Endodermal cell (in vitro differentiated cells): ENCODE measurements at regions not wholly inside any gene's neighbourhood (a gene's known extent, or its start where the extent isn't known, plus 50 kb on each side); places are given as distances from the start of the nearest gene placed in this dataset.

Experiments used
- DNase-seq: peaks from one replicate; pipeline ENCODE4 v3.0.0-alpha.2; 2017
- H3K27ac ChIP-seq: 2 replicates; pipeline ENCODE4 v1.5.1; 2013; ENCODE audit warnings: mild to moderate bottlenecking, low read depth, low read length, moderate library complexity
- H3K27me3 ChIP-seq: 2 replicates; pipeline ENCODE4 v1.6.1; 2013; ENCODE audit warnings: mild to moderate bottlenecking, low read length, moderate library complexity; ENCODE audit not compliant: insufficient read depth, control insufficient read depth, poor library complexity, severe bottlenecking
- H3K36me3 ChIP-seq: 2 replicates; pipeline ENCODE4 v1.7.0; 2013; ENCODE audit warnings: mild to moderate bottlenecking, low read length, moderate library complexity; ENCODE audit not compliant: control insufficient read depth, insufficient read depth
- H3K4me1 ChIP-seq: one replicate; pipeline ENCODE4 v1.7.0; 2013; ENCODE audit warnings: low read length; ENCODE audit not compliant: control insufficient read depth, insufficient read depth
- H3K4me3 ChIP-seq: 2 replicates; pipeline ENCODE4 v1.5.1; 2013; ENCODE audit warnings: mild to moderate bottlenecking, low read length, moderate library complexity
- H3K9ac ChIP-seq: 2 replicates; pipeline ENCODE4 v1.6.1; 2013; ENCODE audit warnings: mild to moderate bottlenecking, low read length, moderate library complexity; ENCODE audit not compliant: poor library complexity, severe bottlenecking; ENCODE audit errors: extremely low read depth
- H3K9me3 ChIP-seq: 2 replicates; pipeline ENCODE4 v1.6.1; 2013; ENCODE audit warnings: mild to moderate bottlenecking, low read length, moderate library complexity; ENCODE audit not compliant: control insufficient read depth
- H3K27ac Mint-ChIP-seq: 2 replicates; pipeline ENCODE4 v1.8.0; 2020; ENCODE audit warnings: mixed read lengths
- H3K27me3 Mint-ChIP-seq: 2 replicates; pipeline ENCODE4 v1.8.0; 2021; ENCODE audit warnings: mild to moderate bottlenecking, mixed read lengths; ENCODE audit not compliant: insufficient read depth
- H3K36me3 Mint-ChIP-seq: 2 replicates; pipeline ENCODE4 v1.8.0; 2020; ENCODE audit warnings: low read depth, mixed read lengths
- H3K4me1 Mint-ChIP-seq: 2 replicates; pipeline ENCODE4 v1.8.0; 2020; ENCODE audit warnings: mixed read lengths
- H3K4me3 Mint-ChIP-seq: 2 replicates; pipeline ENCODE4 v1.8.0; 2020; ENCODE audit warnings: mild to moderate bottlenecking, moderate library complexity, mixed read lengths
- H3K9me3 Mint-ChIP-seq: 2 replicates; pipeline ENCODE4 v1.8.0; 2020; ENCODE audit warnings: mild to moderate bottlenecking, mixed read lengths
- WGBS, 2 experiments: methylation state at CpG; one replicate each; pipeline versions ENCODE4 v1.1.5 to v1.1.7; 2013; ENCODE audit warnings: missing lambda C conversion rate in 2 of 2, mixed read lengths in 1 of 2; ENCODE audit not compliant: insufficient coverage in 1 of 2, insufficient read length in 1 of 2; 5-methylcytosine and 5-hydroxymethylcytosine counted together
- TF ChIP-seq, protein P1 (sequence below): fragments of 200-600 bp; sonication (generic); conservative IDR thresholded peaks from 2 replicates; pipeline ENCODE4 v1.5.0; 2021; ENCODE audit warnings: antibody characterized with exemption, mild to moderate bottlenecking

DNA sequence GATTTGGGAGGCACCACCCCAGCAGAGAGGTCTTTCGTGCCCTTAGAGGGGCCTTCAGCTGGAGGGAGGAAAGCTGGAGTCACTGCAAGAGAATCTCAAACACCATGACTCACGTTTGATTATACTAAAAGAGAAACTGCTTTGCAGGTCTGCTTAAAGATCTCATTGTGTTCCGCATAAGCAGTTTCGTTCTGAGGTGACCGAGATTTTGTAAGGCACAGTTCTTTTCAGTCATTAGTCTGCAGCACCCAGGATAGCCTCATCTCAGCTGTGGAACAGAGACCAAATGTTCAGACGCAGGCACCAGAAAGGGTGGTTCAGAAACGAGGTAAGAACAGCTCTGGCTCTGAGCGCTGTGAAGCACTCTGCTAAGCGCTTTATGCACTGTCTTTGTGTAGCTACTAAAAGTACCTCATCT, 71.2 kb upstream of the GTF3A start:
- no peak overlapping the region for H3K9ac ChIP-seq
- H3K27ac ChIP-seq, result no peak overlapping the region
- Mint-ChIP-seq H3K27ac (no peak overlapping the region), H3K4me1 (peaks cover 3% of the 10 kb centered on the region), H3K27me3 (no peaks in the 10 kb centered on the region), H3K4me3 (no peak overlapping the region), H3K36me3 (no peaks in the 10 kb centered on the region), H3K9me3 (peaks cover 6% of the 10 kb centered on the region)
- WGBS, 2 experiments, result 80% methylated on average over 9 of the region's 9 CpGs
- H3K4me1 ChIP-seq, result no peaks in the 10 kb centered on the region
- no peaks in the 10 kb centered on the region for H3K9me3 ChIP-seq
- TF ChIP-seq, protein P1, sequence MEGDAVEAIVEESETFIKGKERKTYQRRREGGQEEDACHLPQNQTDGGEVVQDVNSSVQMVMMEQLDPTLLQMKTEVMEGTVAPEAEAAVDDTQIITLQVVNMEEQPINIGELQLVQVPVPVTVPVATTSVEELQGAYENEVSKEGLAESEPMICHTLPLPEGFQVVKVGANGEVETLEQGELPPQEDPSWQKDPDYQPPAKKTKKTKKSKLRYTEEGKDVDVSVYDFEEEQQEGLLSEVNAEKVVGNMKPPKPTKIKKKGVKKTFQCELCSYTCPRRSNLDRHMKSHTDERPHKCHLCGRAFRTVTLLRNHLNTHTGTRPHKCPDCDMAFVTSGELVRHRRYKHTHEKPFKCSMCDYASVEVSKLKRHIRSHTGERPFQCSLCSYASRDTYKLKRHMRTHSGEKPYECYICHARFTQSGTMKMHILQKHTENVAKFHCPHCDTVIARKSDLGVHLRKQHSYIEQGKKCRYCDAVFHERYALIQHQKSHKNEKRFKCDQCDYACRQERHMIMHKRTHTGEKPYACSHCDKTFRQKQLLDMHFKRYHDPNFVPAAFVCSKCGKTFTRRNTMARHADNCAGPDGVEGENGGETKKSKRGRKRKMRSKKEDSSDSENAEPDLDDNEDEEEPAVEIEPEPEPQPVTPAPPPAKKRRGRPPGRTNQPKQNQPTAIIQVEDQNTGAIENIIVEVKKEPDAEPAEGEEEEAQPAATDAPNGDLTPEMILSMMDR, result no peak
- DNase-seq, result no peak
- no peak overlapping the region for H3K4me3 ChIP-seq
- H3K27me3 ChIP-seq, result no peaks in the 10 kb centered on the region
- no peaks in the 10 kb centered on the region for H3K36me3 ChIP-seq

DNA sequence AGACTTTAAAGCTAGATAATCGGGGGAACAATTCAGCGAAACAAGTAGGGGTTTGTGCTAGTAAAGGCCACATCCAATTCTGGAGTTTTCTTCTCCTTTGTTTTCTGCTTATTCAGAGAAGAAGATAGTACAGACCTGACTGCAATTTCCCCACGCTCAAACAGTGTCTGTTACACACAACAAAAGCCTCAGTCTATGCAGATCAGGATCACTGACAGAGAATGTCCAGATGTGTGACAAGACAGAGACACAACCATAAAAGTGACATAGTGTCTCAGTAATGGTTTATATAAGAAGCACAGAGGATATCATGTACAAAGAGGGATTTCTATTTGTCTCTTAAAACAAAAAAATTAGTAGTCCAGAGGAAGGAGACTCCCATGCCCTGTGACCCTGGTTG, 70.7 kb upstream of the GTF3A start:
- Histone ChIP-seq H3K27me3 (no peaks in the 10 kb centered on the region), H3K4me1 (no peaks in the 10 kb centered on the region), H3K4me3 (no peak overlapping the region), H3K27ac (no peak overlapping the region), H3K36me3 (no peaks in the 10 kb centered on the region), H3K9ac (no peak overlapping the region), H3K9me3 (no peaks in the 10 kb centered on the region)
- Mint-ChIP-seq H3K36me3 (no peaks in the 10 kb centered on the region), H3K27ac (no peak overlapping the region), H3K4me1 (peaks cover 3% of the 10 kb centered on the region), H3K9me3 (peaks cover 6% of the 10 kb centered on the region), H3K27me3 (no peaks in the 10 kb centered on the region), H3K4me3 (no peak overlapping the region)
- TF ChIP-seq, protein P1, result no peak
- 95 to 100% methylated on average over 2 to 3 of the region's 3 CpGs for WGBS, 2 experiments
- DNase-seq, result no peak

DNA sequence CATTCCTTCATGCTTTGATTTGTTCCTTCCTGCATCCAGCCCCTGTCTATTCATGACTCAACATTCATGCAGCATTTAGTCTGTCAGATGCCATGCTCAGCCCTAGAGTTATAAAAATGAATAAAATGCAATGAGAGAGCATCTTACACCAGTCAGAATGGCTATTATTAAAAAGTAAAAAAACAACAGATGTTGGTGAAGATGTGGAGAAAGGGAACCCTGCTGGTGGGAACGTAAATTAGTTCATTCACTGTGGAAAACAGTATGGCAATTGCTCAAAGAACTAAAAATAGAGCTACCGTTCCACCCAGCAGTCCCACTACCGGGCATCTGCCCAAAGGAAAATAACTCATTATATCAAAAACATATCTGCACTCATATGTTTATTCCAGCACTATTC, 70.0 kb upstream of the GTF3A start:
- Histone ChIP-seq H3K9me3 (no peaks in the 10 kb centered on the region), H3K4me3 (no peak overlapping the region), H3K27ac (no peak overlapping the region), H3K4me1 (no peaks in the 10 kb centered on the region), H3K27me3 (no peaks in the 10 kb centered on the region), H3K9ac (no peak overlapping the region), H3K36me3 (no peaks in the 10 kb centered on the region)
- WGBS, 2 experiments, result 80 to 87% methylated on average over 1 to 3 of the region's 3 CpGs
- peaks cover 3% of the 10 kb centered on the region for H3K4me1 Mint-ChIP-seq
- TF ChIP-seq, protein P1, result peak; percentile 24
- peaks cover 6% of the 10 kb centered on the region for H3K9me3 Mint-ChIP-seq
- H3K27ac Mint-ChIP-seq, result no peak overlapping the region
- H3K36me3 Mint-ChIP-seq, result no peaks in the 10 kb centered on the region
- H3K27me3 Mint-ChIP-seq, result no peaks in the 10 kb centered on the region
- H3K4me3 Mint-ChIP-seq, result no peak overlapping the region
- DNase-seq, result no peak
